HEK293 (cell line): ENCODE measurements at regions not wholly inside any gene's neighbourhood (a gene's known extent, or its start where the extent isn't known, plus 50 kb on each side); places are given as distances from the start of the nearest gene placed in this dataset.

ENCODE experiments used
- GFI1B ChIP-seq: fragments of 450-650 bp; formaldehyde crosslinking; IDR thresholded peaks from 2 replicates; pipeline ENCODE4 v1.5.1; 2016; ENCODE audit warnings: missing biosample characterization, missing genetic modification characterization
- KLF16 ChIP-seq: fragments of 450-650 bp; formaldehyde crosslinking; IDR thresholded peaks from 2 replicates; pipeline ENCODE4 v1.5.1; 2017; ENCODE audit warnings: missing biosample characterization, missing genetic modification characterization
- ZBTB8A ChIP-seq: fragments of 450-650 bp; formaldehyde crosslinking; IDR thresholded peaks from 2 replicates; pipeline ENCODE4 v1.5.1; 2016; ENCODE audit warnings: missing biosample characterization, missing genetic modification characterization
- ZNF792 ChIP-seq: fragments of 450-650 bp; formaldehyde crosslinking; IDR thresholded peaks from 2 replicates; pipeline ENCODE4 v1.5.1; 2016; ENCODE audit warnings: missing biosample characterization, missing genetic modification characterization
- ZSCAN30 ChIP-seq: fragments of 450-650 bp; IDR thresholded peaks from 2 replicates; pipeline ENCODE4 v1.5.1; 2018; ENCODE audit warnings: missing biosample characterization, mild to moderate bottlenecking, missing genetic modification characterization, moderate library complexity
- ZXDB ChIP-seq: fragments of 450-650 bp; formaldehyde crosslinking; IDR thresholded peaks from 2 replicates; pipeline ENCODE4 v1.5.1; 2016; ENCODE audit warnings: missing biosample characterization, missing genetic modification characterization
- TF ChIP-seq, protein P1 (sequence below): fragments of 450-650 bp; formaldehyde crosslinking; IDR thresholded peaks from 2 replicates; pipeline ENCODE4 v1.5.1; 2016; ENCODE audit warnings: missing biosample characterization, missing genetic modification characterization
- TF ChIP-seq, protein P2 (sequence below): fragments of 450-650 bp; formaldehyde crosslinking; IDR thresholded peaks from 2 replicates; pipeline ENCODE4 v1.5.1; 2016; ENCODE audit warnings: missing biosample characterization, missing genetic modification characterization
- TF ChIP-seq, protein P3 (sequence below): fragments of 450-650 bp; formaldehyde crosslinking; IDR thresholded peaks from 2 replicates; pipeline ENCODE4 v1.5.1; 2016; ENCODE audit warnings: missing biosample characterization, missing genetic modification characterization
- TF ChIP-seq, protein P4 (sequence below): fragments of 450-650 bp; formaldehyde crosslinking; IDR thresholded peaks from 2 replicates; pipeline ENCODE4 v1.5.1; 2016; ENCODE audit warnings: missing biosample characterization, missing genetic modification characterization
- TF ChIP-seq, protein P5 (sequence below): fragments of 450-650 bp; formaldehyde crosslinking; IDR thresholded peaks from 2 replicates; pipeline ENCODE4 v1.5.1; 2016; ENCODE audit warnings: missing biosample characterization, missing genetic modification characterization, low read depth
- TF ChIP-seq, protein P6 (sequence below): fragments of 450-650 bp; formaldehyde crosslinking; IDR thresholded peaks from 2 replicates; pipeline ENCODE4 v1.5.1; 2017; ENCODE audit warnings: missing biosample characterization, mild to moderate bottlenecking, missing genetic modification characterization, moderate library complexity

DNA sequence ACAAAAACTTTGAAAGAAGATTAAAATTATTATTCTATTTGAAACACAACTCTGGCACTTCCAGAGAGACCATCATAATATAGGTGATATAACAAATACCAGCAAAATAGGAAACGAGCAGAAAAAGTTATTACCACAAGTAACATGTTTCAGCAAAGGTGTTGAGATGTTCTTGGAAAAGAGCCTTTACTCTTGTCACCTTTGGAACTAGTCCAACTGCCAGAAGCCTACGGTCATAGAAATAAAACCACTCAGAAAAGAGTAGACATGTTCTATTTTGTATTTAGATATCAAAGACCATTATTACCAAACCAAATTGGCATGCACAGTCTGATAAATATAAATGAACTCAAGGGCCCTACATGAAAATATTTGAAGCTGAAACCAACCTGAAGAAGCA lies 145.0 kb upstream of the DMAC1 start:
- TF ChIP-seq, protein P1, sequence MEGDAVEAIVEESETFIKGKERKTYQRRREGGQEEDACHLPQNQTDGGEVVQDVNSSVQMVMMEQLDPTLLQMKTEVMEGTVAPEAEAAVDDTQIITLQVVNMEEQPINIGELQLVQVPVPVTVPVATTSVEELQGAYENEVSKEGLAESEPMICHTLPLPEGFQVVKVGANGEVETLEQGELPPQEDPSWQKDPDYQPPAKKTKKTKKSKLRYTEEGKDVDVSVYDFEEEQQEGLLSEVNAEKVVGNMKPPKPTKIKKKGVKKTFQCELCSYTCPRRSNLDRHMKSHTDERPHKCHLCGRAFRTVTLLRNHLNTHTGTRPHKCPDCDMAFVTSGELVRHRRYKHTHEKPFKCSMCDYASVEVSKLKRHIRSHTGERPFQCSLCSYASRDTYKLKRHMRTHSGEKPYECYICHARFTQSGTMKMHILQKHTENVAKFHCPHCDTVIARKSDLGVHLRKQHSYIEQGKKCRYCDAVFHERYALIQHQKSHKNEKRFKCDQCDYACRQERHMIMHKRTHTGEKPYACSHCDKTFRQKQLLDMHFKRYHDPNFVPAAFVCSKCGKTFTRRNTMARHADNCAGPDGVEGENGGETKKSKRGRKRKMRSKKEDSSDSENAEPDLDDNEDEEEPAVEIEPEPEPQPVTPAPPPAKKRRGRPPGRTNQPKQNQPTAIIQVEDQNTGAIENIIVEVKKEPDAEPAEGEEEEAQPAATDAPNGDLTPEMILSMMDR (tag by site-specific recombination): no peak
- TF ChIP-seq, protein P2, sequence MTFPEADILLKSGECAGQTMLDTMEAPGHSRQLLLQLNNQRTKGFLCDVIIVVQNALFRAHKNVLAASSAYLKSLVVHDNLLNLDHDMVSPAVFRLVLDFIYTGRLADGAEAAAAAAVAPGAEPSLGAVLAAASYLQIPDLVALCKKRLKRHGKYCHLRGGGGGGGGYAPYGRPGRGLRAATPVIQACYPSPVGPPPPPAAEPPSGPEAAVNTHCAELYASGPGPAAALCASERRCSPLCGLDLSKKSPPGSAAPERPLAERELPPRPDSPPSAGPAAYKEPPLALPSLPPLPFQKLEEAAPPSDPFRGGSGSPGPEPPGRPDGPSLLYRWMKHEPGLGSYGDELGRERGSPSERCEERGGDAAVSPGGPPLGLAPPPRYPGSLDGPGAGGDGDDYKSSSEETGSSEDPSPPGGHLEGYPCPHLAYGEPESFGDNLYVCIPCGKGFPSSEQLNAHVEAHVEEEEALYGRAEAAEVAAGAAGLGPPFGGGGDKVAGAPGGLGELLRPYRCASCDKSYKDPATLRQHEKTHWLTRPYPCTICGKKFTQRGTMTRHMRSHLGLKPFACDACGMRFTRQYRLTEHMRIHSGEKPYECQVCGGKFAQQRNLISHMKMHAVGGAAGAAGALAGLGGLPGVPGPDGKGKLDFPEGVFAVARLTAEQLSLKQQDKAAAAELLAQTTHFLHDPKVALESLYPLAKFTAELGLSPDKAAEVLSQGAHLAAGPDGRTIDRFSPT (tag by site-specific recombination): no peak
- TF ChIP-seq, protein P3, sequence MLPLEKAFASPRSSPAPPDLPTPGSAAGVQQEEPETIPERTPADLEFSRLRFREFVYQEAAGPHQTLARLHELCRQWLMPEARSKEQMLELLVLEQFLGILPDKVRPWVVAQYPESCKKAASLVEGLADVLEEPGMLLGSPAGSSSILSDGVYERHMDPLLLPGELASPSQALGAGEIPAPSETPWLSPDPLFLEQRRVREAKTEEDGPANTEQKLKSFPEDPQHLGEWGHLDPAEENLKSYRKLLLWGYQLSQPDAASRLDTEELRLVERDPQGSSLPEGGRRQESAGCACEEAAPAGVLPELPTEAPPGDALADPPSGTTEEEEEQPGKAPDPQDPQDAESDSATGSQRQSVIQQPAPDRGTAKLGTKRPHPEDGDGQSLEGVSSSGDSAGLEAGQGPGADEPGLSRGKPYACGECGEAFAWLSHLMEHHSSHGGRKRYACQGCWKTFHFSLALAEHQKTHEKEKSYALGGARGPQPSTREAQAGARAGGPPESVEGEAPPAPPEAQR (tag by site-specific recombination): no peak
- TF ChIP-seq, protein P4, sequence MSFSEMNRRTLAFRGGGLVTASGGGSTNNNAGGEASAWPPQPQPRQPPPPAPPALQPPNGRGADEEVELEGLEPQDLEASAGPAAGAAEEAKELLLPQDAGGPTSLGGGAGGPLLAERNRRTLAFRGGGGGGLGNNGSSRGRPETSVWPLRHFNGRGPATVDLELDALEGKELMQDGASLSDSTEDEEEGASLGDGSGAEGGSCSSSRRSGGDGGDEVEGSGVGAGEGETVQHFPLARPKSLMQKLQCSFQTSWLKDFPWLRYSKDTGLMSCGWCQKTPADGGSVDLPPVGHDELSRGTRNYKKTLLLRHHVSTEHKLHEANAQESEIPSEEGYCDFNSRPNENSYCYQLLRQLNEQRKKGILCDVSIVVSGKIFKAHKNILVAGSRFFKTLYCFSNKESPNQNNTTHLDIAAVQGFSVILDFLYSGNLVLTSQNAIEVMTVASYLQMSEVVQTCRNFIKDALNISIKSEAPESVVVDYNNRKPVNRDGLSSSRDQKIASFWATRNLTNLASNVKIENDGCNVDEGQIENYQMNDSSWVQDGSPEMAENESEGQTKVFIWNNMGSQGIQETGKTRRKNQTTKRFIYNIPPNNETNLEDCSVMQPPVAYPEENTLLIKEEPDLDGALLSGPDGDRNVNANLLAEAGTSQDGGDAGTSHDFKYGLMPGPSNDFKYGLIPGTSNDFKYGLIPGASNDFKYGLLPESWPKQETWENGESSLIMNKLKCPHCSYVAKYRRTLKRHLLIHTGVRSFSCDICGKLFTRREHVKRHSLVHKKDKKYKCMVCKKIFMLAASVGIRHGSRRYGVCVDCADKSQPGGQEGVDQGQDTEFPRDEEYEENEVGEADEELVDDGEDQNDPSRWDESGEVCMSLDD (tag by site-specific recombination): no peak
- TF ChIP-seq ZXDB (tag by site-specific recombination): no peak
- no peak for TF ChIP-seq GFI1B (tag by site-specific recombination)
- TF ChIP-seq ZSCAN30 (tag by site-specific recombination): no peak
- TF ChIP-seq, protein P5, sequence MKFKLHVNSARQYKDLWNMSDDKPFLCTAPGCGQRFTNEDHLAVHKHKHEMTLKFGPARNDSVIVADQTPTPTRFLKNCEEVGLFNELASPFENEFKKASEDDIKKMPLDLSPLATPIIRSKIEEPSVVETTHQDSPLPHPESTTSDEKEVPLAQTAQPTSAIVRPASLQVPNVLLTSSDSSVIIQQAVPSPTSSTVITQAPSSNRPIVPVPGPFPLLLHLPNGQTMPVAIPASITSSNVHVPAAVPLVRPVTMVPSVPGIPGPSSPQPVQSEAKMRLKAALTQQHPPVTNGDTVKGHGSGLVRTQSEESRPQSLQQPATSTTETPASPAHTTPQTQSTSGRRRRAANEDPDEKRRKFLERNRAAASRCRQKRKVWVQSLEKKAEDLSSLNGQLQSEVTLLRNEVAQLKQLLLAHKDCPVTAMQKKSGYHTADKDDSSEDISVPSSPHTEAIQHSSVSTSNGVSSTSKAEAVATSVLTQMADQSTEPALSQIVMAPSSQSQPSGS (tag by site-specific recombination): no peak
- TF ChIP-seq ZBTB8A (tag by site-specific recombination): no peak
- TF ChIP-seq KLF16 (tag by site-specific recombination): no peak
- no peak for TF ChIP-seq ZNF792
- TF ChIP-seq, protein P6, sequence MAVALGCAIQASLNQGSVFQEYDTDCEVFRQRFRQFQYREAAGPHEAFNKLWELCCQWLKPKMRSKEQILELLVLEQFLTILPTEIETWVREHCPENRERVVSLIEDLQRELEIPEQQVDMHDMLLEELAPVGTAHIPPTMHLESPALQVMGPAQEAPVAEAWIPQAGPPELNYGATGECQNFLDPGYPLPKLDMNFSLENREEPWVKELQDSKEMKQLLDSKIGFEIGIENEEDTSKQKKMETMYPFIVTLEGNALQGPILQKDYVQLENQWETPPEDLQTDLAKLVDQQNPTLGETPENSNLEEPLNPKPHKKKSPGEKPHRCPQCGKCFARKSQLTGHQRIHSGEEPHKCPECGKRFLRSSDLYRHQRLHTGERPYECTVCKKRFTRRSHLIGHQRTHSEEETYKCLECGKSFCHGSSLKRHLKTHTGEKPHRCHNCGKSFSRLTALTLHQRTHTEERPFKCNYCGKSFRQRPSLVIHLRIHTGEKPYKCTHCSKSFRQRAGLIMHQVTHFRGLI (tag by site-specific recombination): no peak
